ENCODE measurements at regions not wholly inside any gene's neighbourhood (a gene's known extent, or its start where the extent isn't known, plus 50 kb on each side); places are given as distances from the start of the nearest gene placed in this dataset.
A peak's percentile ranks its signal among the peaks of the same experiment; 100 is the strongest.

GRCh38 chr2:19818543-19818942, 83.2 kb downstream of the TTC32 start:
- ATAC-seq (no peak), DNase-seq (no peak)
- no peak for TF ChIP-seq CTCF (IDR thresholded peaks at IDR 0.05)
- Histone ChIP-seq H3K27me3 (ENCODE audit: low read depth) (no peaks in the 10 kb centered on the region), H3K9me3 (no peaks in the 10 kb centered on the region), H3K36me3 (no peaks in the 10 kb centered on the region), H3K4me1 (no peaks in the 10 kb centered on the region), H3K4me3 (no peak overlapping the region), H3K27ac (no peak overlapping the region)
- intact Hi-C loops (cut with DNase I), result no loop called here

GRCh38 chr2:19818039-19818438, 83.7 kb downstream of the TTC32 start:
- ATAC-seq, result no peak
- no peak overlapping the region for H3K27ac ChIP-seq
- no peak for DNase-seq

GRCh38 chr2:19815746-19816145, 86.0 kb downstream of the TTC32 start:
- ATAC-seq (no peak), DNase-seq (no peak)
- Histone ChIP-seq H3K27ac (no peak overlapping the region), H3K36me3 (no peaks in the 10 kb centered on the region), H3K4me1 (no peaks in the 10 kb centered on the region), H3K4me3 (no peak overlapping the region), H3K27me3 (ENCODE audit: low read depth) (no peaks in the 10 kb centered on the region), H3K9me3 (no peaks in the 10 kb centered on the region)
- TF ChIP-seq CTCF (IDR thresholded peaks at IDR 0.05), result no peak
- intact Hi-C loops (cut with DNase I), result no loop called here

More at GRCh38 chr2:19818039-19818438, 83.7 kb downstream of the TTC32 start:
- TF ChIP-seq CTCF (IDR thresholded peaks at IDR 0.05), result no peak
- Histone ChIP-seq H3K4me3 (no peak overlapping the region), H3K27me3 (ENCODE audit: low read depth) (no peaks in the 10 kb centered on the region), H3K9me3 (no peaks in the 10 kb centered on the region), H3K36me3 (no peaks in the 10 kb centered on the region), H3K4me1 (no peaks in the 10 kb centered on the region)
- intact Hi-C loops (cut with DNase I), result no loop called here

DNA sequence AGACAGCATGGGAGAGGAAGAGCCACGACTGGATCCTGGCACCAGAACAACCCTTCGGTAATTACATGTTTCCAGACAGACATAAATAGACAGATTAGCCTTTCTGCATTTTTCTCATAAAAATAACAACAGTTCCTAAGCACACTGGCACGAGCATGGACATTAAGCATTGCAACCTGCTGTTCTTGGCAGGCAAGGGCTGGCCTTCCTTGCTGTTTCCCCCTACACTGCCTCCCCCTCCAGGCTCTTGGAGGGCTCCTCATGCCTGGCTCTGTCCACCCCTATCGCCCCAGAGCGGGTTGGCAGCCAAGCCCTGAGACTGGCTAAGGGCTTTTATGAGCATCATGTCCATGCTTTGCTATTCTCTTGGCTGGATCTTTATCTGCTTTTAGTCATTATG, 89.6 kb downstream of the TTC32 start:
- H3K4me3 ChIP-seq, result no peak overlapping the region
- ATAC-seq, result no peak
- H3K4me1 ChIP-seq, result no peaks in the 10 kb centered on the region
- H3K27me3 ChIP-seq (ENCODE audit: low read depth), result no peaks in the 10 kb centered on the region
- no peak for DNase-seq
- H3K36me3 ChIP-seq, result no peaks in the 10 kb centered on the region
- no peak overlapping the region for H3K27ac ChIP-seq
- intact Hi-C loops (cut with DNase I), result no loop called here
- H3K9me3 ChIP-seq, result no peaks in the 10 kb centered on the region
- no peak for TF ChIP-seq CTCF (IDR thresholded peaks at IDR 0.05)

DNA sequence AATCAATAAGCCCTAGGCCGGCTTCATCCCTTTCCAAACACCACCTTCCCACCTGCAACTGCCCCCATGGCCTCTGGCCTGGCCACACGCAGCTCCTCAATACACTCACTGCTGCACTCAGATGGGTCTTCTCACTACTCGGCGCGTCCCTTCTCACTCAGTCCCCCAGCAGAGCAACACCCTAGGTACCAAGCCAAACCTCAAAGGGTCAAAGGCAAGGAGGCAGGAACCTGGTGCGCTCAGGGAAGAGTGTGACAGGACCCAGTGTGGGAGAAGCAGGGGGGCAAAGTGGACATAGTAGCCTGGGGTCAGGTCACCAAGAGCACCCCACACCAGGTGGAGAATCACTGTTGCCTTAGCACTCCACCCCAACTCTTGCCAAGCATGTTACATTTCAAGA, 90.6 kb downstream of the TTC32 start:
- Histone ChIP-seq H3K27ac (no peak overlapping the region), H3K9me3 (no peaks in the 10 kb centered on the region), H3K4me3 (no peak overlapping the region), H3K27me3 (ENCODE audit: low read depth) (no peaks in the 10 kb centered on the region), H3K4me1 (no peaks in the 10 kb centered on the region), H3K36me3 (no peaks in the 10 kb centered on the region)
- TF ChIP-seq CTCF (IDR thresholded peaks at IDR 0.05), result no peak
- ATAC-seq (no peak), DNase-seq (no peak)
- intact Hi-C loops (cut with DNase I), result no loop called here

GRCh38 chr2:19810637-19811036, 91.1 kb downstream of the TTC32 start:
- H3K4me3 ChIP-seq, result no peak overlapping the region
- no peaks in the 10 kb centered on the region for H3K4me1 ChIP-seq
- intact Hi-C loops (cut with DNase I), result no loop called here
- no peak overlapping the region for H3K27ac ChIP-seq
- H3K36me3 ChIP-seq, result no peaks in the 10 kb centered on the region
- no peak for TF ChIP-seq CTCF (IDR thresholded peaks at IDR 0.05)
- DNase-seq (no peak), ATAC-seq (peak; percentile 11 to 37)
- H3K9me3 ChIP-seq, result no peaks in the 10 kb centered on the region
- no peaks in the 10 kb centered on the region for H3K27me3 ChIP-seq (ENCODE audit: low read depth)
